ENCODE measurements at regions not wholly inside any gene's neighbourhood (a gene's known extent, or its start where the extent isn't known, plus 50 kb on each side); places are given as distances from the start of the nearest gene placed in this dataset.
"Not testable (repeated sequence)": the region's sequence is repeated elsewhere in the genome, so short reads cannot be mapped to it uniquely, and the experiment has no call there.

DNA sequence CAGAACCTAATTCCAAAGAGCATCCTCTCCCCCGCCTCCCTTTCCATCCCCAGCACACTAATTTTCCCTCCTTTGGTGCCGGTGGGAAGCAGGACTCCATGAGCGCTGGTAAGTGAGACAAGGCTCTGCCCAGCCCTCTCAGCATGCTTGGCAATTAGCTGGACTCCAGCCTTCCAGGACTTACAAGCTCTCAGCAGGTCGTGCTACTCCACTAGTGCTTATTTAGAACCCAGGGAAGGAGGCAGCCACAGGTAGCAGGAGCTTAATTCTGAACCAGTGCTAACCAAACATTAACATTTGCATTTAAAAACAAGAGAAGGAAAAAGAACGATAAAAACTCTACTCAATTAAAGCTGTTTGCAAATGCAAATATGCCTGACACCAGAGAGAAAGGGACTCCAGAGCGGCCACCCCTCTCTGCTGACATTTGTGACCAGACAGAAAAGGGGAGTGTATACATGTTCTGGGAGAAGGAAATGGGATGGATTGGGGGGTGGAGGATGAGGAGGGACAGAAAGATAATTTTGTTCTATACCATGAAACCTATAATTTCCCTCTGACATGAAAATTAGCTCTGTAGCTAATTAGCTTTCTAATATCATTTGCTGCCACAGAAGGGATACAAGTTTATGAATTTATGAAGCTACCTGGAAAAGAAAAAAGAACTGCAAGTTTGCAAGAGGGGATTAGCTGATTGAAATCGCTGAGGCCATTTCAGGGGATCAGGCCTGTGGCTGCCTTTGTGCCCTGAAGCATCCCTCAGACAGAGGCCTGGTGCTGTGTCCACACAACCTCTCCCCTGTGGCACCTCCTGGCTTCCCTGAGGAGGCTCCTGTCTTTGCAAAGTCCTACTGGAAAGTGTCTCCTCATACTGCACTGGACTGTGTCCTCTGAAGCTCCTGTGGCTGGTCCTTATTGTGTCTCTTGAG is 266.3 kb downstream of the SEC61B start:
- DNase-seq: no peak

GRCh38 chr9:99489060-99489413 is 267.0 kb downstream of the SEC61B start:
- no peak for DNase-seq

DNA sequence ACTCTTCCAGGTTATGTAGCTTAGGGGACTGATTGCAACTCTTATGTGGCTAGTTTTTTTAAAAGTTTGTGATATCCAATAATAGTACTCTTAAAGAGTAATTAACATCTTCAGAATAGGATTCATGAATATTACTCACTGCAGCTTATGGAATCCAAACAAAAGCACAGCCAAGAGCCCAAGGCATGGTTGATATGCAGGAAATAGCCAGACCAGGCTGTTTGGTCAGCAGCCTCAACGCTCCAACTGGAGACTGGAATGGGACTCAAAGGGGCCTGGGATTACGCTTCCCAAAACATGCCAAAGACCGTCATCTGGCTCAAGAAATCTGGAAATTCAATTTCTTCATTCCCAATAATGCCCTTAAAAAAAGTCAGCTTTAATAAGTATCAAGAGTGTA is 268.6 kb downstream of the SEC61B start:
- no peak for DNase-seq

DNA sequence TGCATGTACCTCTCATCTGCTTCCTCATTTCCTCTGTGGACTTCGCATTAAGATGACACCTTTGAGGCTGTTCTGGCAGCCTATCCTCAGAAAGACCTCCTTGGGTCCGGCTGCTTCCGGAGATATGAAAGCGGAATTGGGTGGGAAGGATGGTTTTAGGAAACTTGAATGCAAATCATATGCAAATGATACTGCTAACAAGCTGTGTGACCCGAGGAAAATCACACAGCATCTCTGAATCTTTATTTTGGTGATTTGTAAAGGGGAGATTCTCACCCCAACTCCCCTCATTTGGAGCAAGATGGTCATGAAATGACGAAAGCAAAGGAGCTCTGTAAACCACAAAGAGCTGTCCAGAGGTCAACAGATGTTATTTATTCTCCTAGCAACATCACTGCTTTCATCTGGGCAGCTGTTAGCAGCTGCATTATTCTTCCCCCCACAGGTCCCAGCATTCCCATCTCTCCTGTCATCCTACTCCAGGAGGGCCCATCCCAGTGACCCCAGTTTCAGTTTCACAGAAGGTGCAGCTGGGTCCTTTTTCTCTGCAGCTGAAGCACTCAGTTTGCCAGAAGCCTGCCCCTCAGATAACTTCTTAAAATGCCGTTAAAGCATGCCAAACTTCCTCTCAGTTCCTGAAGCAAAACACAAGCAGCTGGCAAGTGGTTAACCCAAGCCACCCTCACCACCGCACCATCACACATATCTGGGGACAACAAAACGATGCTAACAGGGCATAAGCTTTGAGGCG is 269.5 kb downstream of the SEC61B start:
- no peak for DNase-seq

DNA sequence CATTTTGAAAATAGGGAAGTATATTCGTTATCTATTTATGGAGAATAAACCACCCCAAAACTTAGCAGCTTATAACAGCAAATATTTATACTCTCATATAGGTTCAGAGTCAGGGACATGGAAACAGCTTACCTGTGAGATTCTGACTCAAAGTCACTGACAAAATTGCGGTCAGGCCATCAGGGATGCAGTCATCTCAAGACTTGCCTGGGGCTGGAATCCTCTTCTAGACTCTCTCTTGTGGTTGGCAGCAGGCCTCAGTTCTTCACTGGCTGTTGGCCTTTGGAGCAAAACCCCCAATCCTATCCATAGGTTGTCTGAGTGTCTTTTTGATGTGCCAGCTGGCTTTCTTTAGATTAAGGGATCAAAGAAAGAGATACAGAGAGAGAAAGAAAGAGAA is 275.6 kb downstream of the SEC61B start:
- no peak for DNase-seq

DNA sequence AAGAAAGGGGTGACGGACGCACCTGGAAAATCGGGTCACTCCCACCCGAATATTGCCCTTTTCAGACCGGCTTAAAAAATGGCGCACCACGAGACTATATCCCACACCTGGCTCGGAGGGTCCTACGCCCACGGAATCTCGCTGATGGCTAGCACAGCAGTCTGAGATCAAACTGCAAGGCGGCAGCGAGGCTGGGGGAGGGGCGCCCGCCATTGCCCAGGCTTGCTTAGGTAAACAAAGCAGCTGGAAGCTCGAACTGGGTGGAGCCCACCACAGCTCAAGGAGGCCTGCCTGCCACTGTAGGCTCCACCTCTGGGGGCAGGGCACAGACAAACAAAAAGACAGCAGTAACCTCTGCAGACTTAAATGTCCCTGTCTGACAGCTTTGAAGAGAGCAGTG is 276.9 kb downstream of the SEC61B start:
- not testable (repeated sequence) for DNase-seq

DNA sequence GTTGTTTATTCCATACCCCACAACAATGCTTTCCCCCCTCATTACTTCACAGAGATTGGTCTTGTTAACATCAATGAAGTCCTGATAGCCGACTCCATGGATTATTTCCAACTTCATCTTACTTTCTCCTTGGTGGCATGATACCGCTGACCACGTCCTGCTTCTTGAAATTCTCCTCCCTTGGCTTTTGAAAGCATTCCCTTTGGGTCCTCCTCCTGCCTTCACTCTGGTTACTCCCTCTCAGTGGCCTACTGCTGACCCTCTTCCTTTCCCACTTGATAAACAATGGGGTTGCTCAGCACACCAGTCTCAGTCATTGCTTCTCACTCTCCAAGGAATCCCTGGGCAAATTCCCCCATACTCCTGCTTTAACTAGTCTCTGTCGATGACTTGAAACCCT is 283.9 kb downstream of the SEC61B start:
- no peak for DNase-seq

DNA sequence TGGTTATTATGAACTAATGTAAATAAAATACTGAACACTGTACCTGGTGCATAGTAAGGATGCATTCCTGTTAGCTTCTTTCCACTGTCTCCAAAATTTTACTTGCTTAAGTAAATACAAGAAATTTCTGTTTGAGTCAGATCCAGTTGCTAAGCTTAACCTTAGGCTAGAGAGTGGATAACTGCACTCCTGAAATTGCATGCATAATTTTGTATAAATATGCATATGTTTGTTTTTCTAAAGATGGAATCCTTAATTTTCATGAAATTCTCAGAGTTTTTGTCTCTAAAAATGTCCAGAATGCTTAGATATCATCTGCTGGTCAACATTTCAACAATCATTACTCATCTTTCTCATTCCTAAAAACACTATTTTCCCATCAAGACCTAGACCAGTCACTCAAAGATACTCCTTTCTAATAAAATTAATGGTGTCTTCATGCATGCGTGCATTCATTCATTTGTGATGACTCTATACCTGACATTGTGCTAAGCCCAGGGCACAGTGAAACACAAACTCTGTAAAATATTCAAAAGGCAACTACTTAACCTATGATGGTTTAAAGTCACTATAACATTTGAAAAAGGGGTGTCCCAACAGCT is 284.8 kb downstream of the SEC61B start:
- no peak for DNase-seq

- no peak for DNase-seq
Measured at GRCh38 chr9:99509065-99509745, 287.1 kb downstream of the SEC61B start.

DNA sequence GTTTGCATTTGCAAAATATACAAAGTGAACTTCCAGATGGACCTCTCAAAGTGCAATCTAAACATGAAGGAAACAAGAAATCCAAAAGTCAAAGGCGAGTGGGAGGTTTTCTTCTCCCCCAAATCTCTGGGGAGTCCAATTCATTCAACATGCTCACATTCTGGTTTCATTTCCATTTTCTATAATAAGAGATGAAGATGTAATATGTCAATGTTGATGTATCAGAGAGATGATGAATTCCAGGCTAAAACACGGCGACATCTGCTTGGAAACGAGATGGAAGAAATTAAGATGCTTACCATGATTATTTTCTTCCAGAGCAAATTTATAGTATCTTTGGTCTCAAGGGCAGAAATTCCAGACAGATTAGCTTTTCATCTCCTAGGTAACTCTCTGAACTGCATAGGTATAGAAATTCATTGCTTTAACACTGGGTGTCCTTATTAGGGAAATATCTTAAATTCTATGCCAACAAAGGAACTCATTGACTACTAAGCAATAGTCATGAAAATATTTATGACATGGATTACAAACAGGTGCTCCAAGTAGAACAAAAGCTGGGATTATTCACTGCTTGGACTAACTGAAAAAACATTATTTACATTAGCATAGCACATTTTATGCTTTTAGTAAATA is 287.9 kb downstream of the SEC61B start:
- no peak for DNase-seq

GRCh38 chr9:99511723-99512122 is 289.6 kb downstream of the SEC61B start:
- DNase-seq: no peak

- DNase-seq: no peak
Measured at GRCh38 chr9:99513441-99514112, 291.5 kb downstream of the SEC61B start.

DNA sequence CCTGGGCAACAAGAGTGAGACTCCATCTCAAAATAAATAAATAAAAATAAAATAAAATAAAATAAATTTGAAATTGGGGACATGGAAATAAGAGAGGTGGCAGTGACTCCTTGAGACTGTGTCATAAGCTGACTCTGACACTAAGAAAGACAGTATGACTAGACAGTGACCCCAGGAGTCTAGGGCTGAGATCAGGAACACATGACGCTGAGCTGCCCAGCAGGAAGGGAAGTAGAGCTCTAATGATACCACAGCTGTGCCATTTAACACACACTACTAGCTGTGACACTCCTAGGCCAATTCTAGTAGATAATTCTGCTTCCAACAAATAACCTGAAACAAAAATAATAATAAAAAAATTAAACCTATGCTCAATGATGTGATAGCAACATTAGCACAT is 293.0 kb downstream of the SEC61B start:
- no peak for DNase-seq

GRCh38 chr9:99515895-99516656 is 294.0 kb downstream of the SEC61B start:
- DNase-seq: no peak

DNA sequence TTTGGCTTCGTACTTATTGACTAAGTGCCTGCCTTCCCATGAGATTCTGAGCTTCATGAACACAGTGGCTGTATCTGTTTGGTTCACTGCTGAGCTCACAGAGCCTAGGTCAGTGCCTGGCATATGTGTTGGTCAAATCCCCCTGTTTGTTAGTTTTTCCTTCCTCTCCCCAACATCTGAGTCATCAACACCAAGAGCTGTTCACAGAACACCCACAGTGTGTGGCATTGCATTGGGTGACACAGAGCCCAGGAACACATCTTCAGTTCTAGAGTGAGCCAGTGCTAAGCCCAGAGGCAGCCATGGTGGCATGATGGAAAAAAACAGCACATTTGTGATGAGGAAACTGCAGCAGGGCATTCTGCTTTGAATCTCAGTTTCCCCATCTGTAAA is 294.6 kb downstream of the SEC61B start:
- no peak for DNase-seq

DNA sequence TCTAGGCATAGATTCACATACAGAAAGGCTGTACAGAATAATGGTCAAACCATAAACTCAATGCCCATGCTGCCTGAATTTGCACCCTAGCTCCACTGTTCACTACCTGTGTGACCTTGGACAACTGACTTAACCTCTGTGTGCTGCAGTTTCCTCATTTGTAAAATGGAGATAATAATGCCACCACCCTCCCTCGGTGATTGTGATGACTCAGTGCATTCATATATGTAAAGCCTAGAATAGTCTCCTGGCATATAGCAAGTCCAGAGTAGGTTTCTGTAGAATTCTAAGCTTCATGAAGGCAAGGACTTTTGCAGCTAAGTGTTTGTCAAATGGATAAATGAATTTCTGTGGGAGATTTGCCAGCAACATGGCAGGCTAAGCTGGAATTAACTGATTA is 297.8 kb upstream of the NR4A3 start:
- no peak for DNase-seq

GRCh38 chr9:99531313-99531712 is 290.4 kb upstream of the NR4A3 start:
- DNase-seq: no peak

- no peak for DNase-seq
Measured at GRCh38 chr9:99533421-99533820, 288.3 kb upstream of the NR4A3 start.

DNA sequence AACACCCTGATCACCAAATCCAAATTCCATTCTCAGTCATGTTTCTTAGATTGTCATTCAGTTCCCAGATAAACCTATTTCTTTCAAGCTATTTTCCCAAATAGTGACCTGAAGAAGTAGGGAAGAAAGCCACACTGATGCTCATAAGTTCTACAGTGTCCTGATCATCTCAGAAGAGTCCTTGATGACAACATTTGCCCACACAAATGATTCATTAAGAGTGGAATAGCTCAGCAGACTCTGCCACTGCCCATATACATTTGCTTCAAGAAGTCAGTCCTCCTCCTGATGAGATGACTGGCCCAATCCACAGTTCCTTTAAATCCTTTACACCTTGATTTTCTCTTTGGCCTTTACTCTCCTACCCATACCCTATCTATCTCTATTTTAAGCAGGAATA is 283.7 kb upstream of the NR4A3 start:
- no peak for DNase-seq

- no peak for DNase-seq
Measured at GRCh38 chr9:99544526-99544925, 277.2 kb upstream of the NR4A3 start.

DNA sequence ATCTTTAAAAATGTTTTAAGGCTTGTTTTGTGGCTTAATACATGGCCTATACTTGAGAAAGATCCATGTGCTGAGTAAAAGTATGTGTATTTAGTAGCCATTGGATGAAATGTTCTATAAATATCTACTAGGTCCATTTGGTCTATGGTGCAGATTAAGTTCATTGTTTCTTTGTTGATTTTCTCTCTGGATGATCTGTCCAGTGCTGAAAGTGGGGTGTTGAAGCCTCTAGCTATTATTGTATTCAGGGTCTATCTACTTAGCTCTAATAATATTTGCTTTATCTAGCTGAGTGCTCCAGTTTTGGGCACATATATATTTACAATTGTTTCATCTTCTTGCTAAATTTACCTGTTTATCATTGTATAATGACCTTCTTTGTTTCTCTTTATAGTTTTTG is 272.2 kb upstream of the NR4A3 start:
- no peak for DNase-seq
